Neuronal stem cell (in vitro differentiated cells): ENCODE measurements at regions not wholly inside any gene's neighbourhood (a gene's known extent, or its start where the extent isn't known, plus 50 kb on each side); places are given as distances from the start of the nearest gene placed in this dataset.

ENCODE experiments used
- DNase-seq: peaks from one replicate; pipeline ENCODE4 v3.0.0-alpha.2; 2013; ENCODE audit warnings: low spot score
- H2AFZ ChIP-seq: one replicate; pipeline ENCODE4 v1.6.1; 2013; ENCODE audit warnings: mild to moderate bottlenecking, low read length, inconsistent platforms
- H2AK5ac ChIP-seq: 2 replicates; pipeline ENCODE4 v1.6.1; 2013; ENCODE audit warnings: low read depth, mild to moderate bottlenecking, inconsistent platforms, low read length, moderate library complexity, mixed read lengths
- H2BK120ac ChIP-seq: 2 replicates; pipeline ENCODE4 v1.6.1; 2013; ENCODE audit warnings: low read depth, mild to moderate bottlenecking, inconsistent platforms, low read length, moderate library complexity, mixed read lengths
- H2BK12ac ChIP-seq: one replicate; pipeline ENCODE4 v1.6.1; 2013; ENCODE audit warnings: low read length, inconsistent platforms
- H2BK15ac ChIP-seq: 2 replicates; pipeline ENCODE4 v1.6.1; 2013; ENCODE audit warnings: mild to moderate bottlenecking, low read length, inconsistent platforms, mixed read lengths
- H2BK5ac ChIP-seq: one replicate; pipeline ENCODE4 v1.6.1; 2013; ENCODE audit warnings: inconsistent platforms, mild to moderate bottlenecking, low read length, moderate library complexity
- H3K14ac ChIP-seq: one replicate; pipeline ENCODE4 v1.6.1; 2013; ENCODE audit warnings: low read length, inconsistent platforms
- H3K18ac ChIP-seq: 2 replicates; pipeline ENCODE4 v1.6.1; 2013; ENCODE audit warnings: low read length, inconsistent platforms
- H3K23ac ChIP-seq: 2 replicates; pipeline ENCODE4 v1.6.1; 2013; ENCODE audit warnings: low read depth, mild to moderate bottlenecking, mixed read lengths, low read length, inconsistent platforms; ENCODE audit not compliant: poor library complexity
- H3K27ac ChIP-seq: replicated peaks from 3 replicates; pipeline ENCODE4 v1.5.1; 2013; ENCODE audit warnings: low read length, inconsistent platforms
- H3K27me3 ChIP-seq, 3 experiments: 2 replicates each; pipeline ENCODE4 v1.6.1; 2013; ENCODE audit warnings: low read length in 3 of 3, mild to moderate bottlenecking in 2 of 3, inconsistent platforms in 1 of 3, low read depth in 1 of 3, mixed read lengths in 1 of 3, moderate library complexity in 1 of 3; ENCODE audit not compliant: control insufficient read depth in 3 of 3, insufficient read depth in 3 of 3
- H3K36me3 ChIP-seq, 2 donors: replicated peaks in 1 of 2; 2 replicates each; pipeline ENCODE4 v1.6.1; 2013; ENCODE audit warnings: low read length in 2 of 2; ENCODE audit not compliant: control insufficient read depth in 2 of 2, insufficient read depth in 2 of 2
- H3K4ac ChIP-seq: 2 replicates; pipeline ENCODE4 v1.6.1; 2013; ENCODE audit warnings: inconsistent platforms, mild to moderate bottlenecking, low read length, moderate library complexity
- H3K4me1 ChIP-seq, 2 donors: 1 replicate in 1 of 2; 2 replicates in 1 of 2; pipeline ENCODE4 v1.6.1; 2013; ENCODE audit warnings: low read length in 2 of 2, low read depth in 1 of 2; ENCODE audit not compliant: control insufficient read depth in 2 of 2, insufficient read depth in 1 of 2
- H3K4me2 ChIP-seq: one replicate; pipeline ENCODE4 v1.6.1; 2013; ENCODE audit warnings: mild to moderate bottlenecking, low read length, inconsistent platforms; ENCODE audit not compliant: insufficient read depth, poor library complexity, severe bottlenecking
- H3K4me3 ChIP-seq, 2 donors: 2 replicates each; pipeline ENCODE4 v1.5.1; 2013; ENCODE audit warnings: low read length in 2 of 2, mild to moderate bottlenecking in 2 of 2, inconsistent platforms in 1 of 2, moderate library complexity in 1 of 2
- H3K79me1 ChIP-seq: one replicate; pipeline ENCODE4 v1.6.1; 2013; ENCODE audit warnings: low read depth, mild to moderate bottlenecking, inconsistent platforms, low read length, moderate library complexity
- H3K9ac ChIP-seq: one replicate; pipeline ENCODE4 v1.6.1; 2013; ENCODE audit warnings: mild to moderate bottlenecking, low read depth, low read length, inconsistent platforms; ENCODE audit not compliant: poor library complexity
- H3K9me3 ChIP-seq, 2 donors: replicated peaks in 1 of 2; 2 replicates each; pipeline versions ENCODE3 to v1.6.1; 2013; ENCODE audit warnings: low read length in 2 of 2, mild to moderate bottlenecking in 2 of 2, inconsistent platforms in 1 of 2, low read depth in 1 of 2, mixed read lengths in 1 of 2, moderate library complexity in 1 of 2; ENCODE audit not compliant: control insufficient read depth in 2 of 2, insufficient read depth in 1 of 2
- H4K8ac ChIP-seq: one replicate; pipeline ENCODE4 v1.6.1; 2013; ENCODE audit warnings: low read depth, mild to moderate bottlenecking, inconsistent platforms, low read length, moderate library complexity
- H4K91ac ChIP-seq: one replicate; pipeline ENCODE4 v1.6.1; 2013; ENCODE audit warnings: low read length, low read depth, mild to moderate bottlenecking, inconsistent platforms; ENCODE audit not compliant: poor library complexity
- WGBS, 2 donors: extraction: QIAGEN DNeasy Blood & Tissue Kit; methylation state at CpG; one replicate each; pipeline ENCODE4 v1.1.7; 2013; ENCODE audit warnings: missing lambda C conversion rate in 2 of 2, mixed read lengths in 1 of 2; ENCODE audit not compliant: insufficient read length in 2 of 2, insufficient replicate concordance in 1 of 2; ENCODE audit errors: extremely low coverage in 2 of 2; 5-methylcytosine and 5-hydroxymethylcytosine counted together

DNA sequence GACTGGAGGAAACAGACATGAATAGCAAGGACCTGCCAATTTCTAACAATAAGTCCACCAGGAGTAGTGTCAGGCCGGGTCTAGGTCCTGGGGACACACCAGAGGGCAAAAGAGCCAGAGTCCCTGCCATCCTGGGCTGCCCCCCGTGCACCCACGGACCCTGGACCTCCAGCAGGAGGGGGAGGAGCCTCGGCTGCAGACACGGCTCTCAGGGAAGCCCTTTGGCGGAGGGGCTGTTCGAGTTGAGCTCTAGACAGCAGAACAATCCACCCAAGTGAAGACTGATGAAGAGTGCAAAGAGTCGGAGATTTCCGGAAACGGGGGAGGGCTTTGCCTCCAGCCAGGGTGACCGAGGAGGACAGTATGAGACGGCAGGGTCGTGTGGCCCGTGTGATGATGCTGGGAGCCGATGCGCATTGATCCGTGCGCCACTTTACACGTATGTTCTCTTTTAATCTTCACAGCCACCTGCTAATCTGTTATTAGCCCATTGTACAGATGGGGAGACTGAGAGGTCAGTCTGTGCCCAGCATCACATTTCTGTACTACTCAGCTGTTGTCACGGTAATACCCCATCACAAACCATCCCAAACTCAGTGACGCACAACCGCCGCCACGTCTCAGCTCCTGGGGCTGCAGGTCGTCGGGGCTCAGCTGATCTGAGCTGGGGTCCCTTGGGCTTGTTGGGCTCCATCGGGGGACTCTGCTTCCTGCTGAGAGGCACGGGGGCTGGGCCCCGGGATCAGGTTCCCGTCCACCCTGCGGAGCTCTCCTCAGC, 502.0 kb downstream of the PREX1 start:
- Histone ChIP-seq H3K4ac (no peak overlapping the region), H3K4me2 (no peak overlapping the region), H2BK12ac (peak overlapping the region; percentile 30), H2BK15ac (peak overlapping the region; percentile 15), H3K9me3 (no peaks in the 10 kb centered on the region), H3K9ac (peak overlapping the region; percentile 16), H3K4me3 (no peak overlapping the region), H3K18ac (peak overlapping the region; percentile 82), H2AFZ (no peak overlapping the region), H3K36me3 (no peaks in the 10 kb centered on the region), H2BK5ac (no peak overlapping the region), H3K23ac (no peak overlapping the region), H2AK5ac (peak overlapping the region; percentile 72), H3K79me1 (no peaks in the 10 kb centered on the region), H4K91ac (no peak overlapping the region), H3K14ac (peak overlapping the region; percentile 43), H3K27me3 (peaks cover 0 to 4% (median 0%) of the 10 kb centered on the region in 3 experiments), H2BK120ac (no peak overlapping the region), H3K27ac (no peak overlapping the region), H4K8ac (peak overlapping the region; percentile 8), H3K4me1 (no peaks in the 10 kb centered on the region)
- DNase-seq: no peak
- no CpG with 5 or more reads among the region's 31 CpGs for WGBS, 2 donors

DNA sequence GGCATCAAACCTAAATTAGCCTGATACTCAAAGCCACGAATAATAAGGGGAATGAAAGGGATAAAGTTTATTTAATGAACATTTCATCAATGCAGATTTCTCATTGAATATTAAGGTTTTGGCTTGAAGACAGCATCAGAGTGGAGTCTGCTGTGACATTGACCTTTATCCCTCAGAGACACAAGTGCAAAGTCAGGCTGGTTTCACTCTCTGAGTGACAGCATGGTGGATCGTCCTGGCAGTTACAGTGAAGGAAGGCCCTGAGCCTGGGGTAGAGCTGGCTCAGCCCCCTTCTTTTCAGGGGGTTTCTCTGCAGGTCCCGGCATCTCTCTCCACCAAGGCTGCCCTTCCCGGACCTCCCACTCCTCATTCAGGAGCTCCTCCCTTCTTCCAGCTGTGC, 503.1 kb downstream of the PREX1 start:
- no peak overlapping the region for H2AFZ ChIP-seq
- H3K14ac ChIP-seq: no peak overlapping the region
- H4K8ac ChIP-seq: no peak overlapping the region
- H3K4ac ChIP-seq: no peak overlapping the region
- no peak overlapping the region for H2BK120ac ChIP-seq
- no peak overlapping the region for H3K27ac ChIP-seq
- no CpG with 5 or more reads among the region's 4 CpGs for WGBS, 2 donors
- peak overlapping the region; percentile 64 for H2AK5ac ChIP-seq
- H3K9me3 ChIP-seq: no peaks in the 10 kb centered on the region
- H3K79me1 ChIP-seq: no peaks in the 10 kb centered on the region
- no peak overlapping the region for H3K4me2 ChIP-seq
- DNase-seq: no peak
- no peak overlapping the region for H2BK15ac ChIP-seq
- H2BK12ac ChIP-seq: no peak overlapping the region
- H3K18ac ChIP-seq: no peak overlapping the region
- no peak overlapping the region for H3K9ac ChIP-seq
- no peak overlapping the region for H3K23ac ChIP-seq
- no peak overlapping the region for H4K91ac ChIP-seq
- no peaks in the 10 kb centered on the region for H3K36me3 ChIP-seq
- no peak overlapping the region for H3K4me3 ChIP-seq
- no peaks in the 10 kb centered on the region for H3K4me1 ChIP-seq
- H2BK5ac ChIP-seq: no peak overlapping the region
- peaks cover 0 to 4% (median 0%) of the 10 kb centered on the region in 3 experiments for H3K27me3 ChIP-seq

DNA sequence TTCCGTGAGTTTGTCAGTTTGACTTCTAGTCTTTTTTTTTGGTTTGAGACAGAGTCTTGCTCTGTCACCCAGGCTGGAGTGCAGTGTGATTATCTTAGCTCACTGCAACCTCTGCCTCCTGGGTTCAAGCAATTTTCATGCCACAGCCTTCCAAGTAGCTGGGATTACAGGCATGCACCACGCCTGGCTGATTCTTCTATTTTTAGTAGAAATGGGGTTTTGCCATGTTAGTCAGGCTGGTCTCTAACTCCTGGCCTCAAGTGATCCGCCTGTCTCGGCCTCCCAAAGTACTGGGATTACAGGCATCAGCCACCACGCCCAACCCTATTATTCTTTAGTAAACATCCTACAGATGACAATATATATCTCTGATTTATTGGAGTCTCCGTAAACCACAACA, 506.5 kb downstream of the PREX1 start:
- Histone ChIP-seq H2BK120ac (no peak overlapping the region), H3K4me3 (no peak overlapping the region), H2BK12ac (no peak overlapping the region), H2BK15ac (no peak overlapping the region), H2AK5ac (no peak overlapping the region), H3K36me3 (no peaks in the 10 kb centered on the region), H3K27me3 (peaks cover 0 to 22% (median 0%) of the 10 kb centered on the region in 3 experiments), H3K18ac (no peak overlapping the region), H2BK5ac (no peak overlapping the region), H3K14ac (no peak overlapping the region), H3K9me3 (no peaks in the 10 kb centered on the region), H3K9ac (no peak overlapping the region), H3K23ac (no peak overlapping the region), H3K4me1 (no peaks in the 10 kb centered on the region), H3K4ac (no peak overlapping the region), H4K8ac (no peak overlapping the region), H2AFZ (no peak overlapping the region), H4K91ac (no peak overlapping the region), H3K79me1 (no peaks in the 10 kb centered on the region), H3K27ac (no peak overlapping the region), H3K4me2 (no peak overlapping the region)
- no peak for DNase-seq
- no CpG with 5 or more reads among the region's 6 CpGs for WGBS, 2 donors

DNA sequence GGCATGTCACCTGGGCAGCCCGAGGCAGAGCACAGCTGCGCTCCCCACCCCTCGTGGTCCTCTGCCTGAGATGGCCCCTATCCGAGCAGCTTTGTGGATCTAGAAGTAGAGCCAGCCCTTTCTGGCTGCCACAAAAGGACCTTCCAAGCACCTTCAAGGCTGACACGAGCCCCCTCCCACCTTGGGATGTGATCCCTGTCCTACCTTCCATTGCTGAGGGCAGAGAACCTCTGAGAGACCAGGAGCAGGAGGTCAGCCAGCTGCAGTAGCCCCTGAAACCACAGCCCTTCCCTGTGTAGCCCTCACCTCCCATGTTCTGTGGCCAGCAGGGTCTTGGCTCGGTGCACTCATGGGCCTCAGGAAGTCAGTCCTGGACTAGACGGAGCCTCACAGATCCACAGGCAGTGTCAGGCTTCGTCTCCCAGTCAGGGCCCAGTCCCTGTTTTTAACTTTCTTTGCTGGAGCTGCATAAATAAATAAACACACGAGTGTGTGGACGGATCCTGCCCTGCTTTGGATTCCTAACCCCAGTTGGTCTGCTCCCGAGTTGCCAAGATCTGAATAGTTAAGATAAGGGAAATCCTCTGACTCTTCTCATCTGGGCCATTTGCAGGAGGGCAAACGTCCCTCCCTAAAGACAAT, 507.7 kb downstream of the PREX1 start:
- WGBS, 2 donors: no CpG with 5 or more reads among the region's 12 CpGs
- H3K4me1 ChIP-seq: no peaks in the 10 kb centered on the region
- DNase-seq: no peak
- H2BK12ac ChIP-seq: no peak overlapping the region
- H4K91ac ChIP-seq: no peak overlapping the region
- H3K9ac ChIP-seq: no peak overlapping the region
- H3K27me3 ChIP-seq: peaks cover 0 to 22% (median 0%) of the 10 kb centered on the region in 3 experiments
- H4K8ac ChIP-seq: no peak overlapping the region
- H2BK5ac ChIP-seq: no peak overlapping the region
- peak overlapping the region; percentile 82 for H3K23ac ChIP-seq
- no peak overlapping the region for H3K4me2 ChIP-seq
- no peak overlapping the region for H3K27ac ChIP-seq
- no peak overlapping the region for H2AFZ ChIP-seq
- H3K79me1 ChIP-seq: no peaks in the 10 kb centered on the region
- no peak overlapping the region for H3K14ac ChIP-seq
- H3K36me3 ChIP-seq: no peaks in the 10 kb centered on the region
- no peaks in the 10 kb centered on the region for H3K9me3 ChIP-seq
- peak overlapping the region; percentile 73 for H3K18ac ChIP-seq
- peak overlapping the region; percentile 93 for H3K4ac ChIP-seq
- no peak overlapping the region for H3K4me3 ChIP-seq
- peak overlapping the region; percentile 75 for H2BK15ac ChIP-seq
- no peak overlapping the region for H2BK120ac ChIP-seq
- peak overlapping the region; percentile 82 for H2AK5ac ChIP-seq
